GM12875 (cell line): ENCODE measurements at regions not wholly inside any gene's neighbourhood (a gene's known extent, or its start where the extent isn't known, plus 50 kb on each side); places are given as distances from the start of the nearest gene placed in this dataset.

ENCODE experiments used
- H3K4me3 ChIP-seq: one replicate; pipeline ENCODE4 v1.5.1; 2011; ENCODE audit warnings: low read depth, low read length, control low read depth
- TF ChIP-seq, protein P1 (sequence below): IDR thresholded peaks from 2 replicates; pipeline ENCODE4 v1.5.1; 2011; ENCODE audit warnings: low read depth, mild to moderate bottlenecking, control low read depth, inconsistent platforms, low read length, moderate library complexity, borderline replicate concordance; ENCODE audit not compliant: insufficient read depth

GRCh38 chr2:146847846-146848245, 997.0 kb upstream of the ACVR2A start:
- TF ChIP-seq, protein P1, sequence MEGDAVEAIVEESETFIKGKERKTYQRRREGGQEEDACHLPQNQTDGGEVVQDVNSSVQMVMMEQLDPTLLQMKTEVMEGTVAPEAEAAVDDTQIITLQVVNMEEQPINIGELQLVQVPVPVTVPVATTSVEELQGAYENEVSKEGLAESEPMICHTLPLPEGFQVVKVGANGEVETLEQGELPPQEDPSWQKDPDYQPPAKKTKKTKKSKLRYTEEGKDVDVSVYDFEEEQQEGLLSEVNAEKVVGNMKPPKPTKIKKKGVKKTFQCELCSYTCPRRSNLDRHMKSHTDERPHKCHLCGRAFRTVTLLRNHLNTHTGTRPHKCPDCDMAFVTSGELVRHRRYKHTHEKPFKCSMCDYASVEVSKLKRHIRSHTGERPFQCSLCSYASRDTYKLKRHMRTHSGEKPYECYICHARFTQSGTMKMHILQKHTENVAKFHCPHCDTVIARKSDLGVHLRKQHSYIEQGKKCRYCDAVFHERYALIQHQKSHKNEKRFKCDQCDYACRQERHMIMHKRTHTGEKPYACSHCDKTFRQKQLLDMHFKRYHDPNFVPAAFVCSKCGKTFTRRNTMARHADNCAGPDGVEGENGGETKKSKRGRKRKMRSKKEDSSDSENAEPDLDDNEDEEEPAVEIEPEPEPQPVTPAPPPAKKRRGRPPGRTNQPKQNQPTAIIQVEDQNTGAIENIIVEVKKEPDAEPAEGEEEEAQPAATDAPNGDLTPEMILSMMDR: no peak

DNA sequence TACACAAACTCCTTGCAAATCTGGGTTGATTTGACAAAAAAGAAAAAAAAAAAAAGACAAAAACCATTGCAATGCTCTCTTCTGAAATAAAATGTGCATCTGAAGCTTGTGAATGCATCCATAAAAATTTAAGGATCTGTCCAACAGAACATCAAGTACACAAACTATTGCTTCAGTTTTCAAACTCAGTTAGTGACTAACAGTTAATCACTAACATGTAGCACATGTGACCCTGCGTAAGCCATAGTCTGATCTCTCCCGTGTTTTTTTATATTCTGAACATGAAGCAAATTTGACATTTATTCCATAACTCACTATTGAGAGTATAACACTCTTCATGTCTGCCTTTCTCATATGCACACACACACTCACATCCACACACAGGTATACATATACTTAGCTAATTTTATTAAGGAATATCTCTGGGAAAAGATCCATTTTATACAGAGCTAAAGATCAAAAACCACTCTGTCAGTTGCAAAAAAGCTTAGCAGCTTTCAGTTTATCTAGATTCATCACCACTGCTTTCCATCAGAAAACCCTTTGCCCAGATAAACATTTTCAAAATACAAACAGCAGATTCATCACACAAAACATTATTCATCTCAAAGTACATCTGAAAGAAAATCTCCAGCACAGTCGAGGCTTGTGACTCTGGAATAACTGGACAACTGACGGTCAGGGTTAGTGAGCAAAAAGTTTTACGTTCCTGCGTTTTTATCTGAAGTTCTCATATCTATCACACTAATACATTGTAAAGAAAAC, 1000.4 kb upstream of the ACVR2A start:
- H3K4me3 ChIP-seq: no peak overlapping the region
- TF ChIP-seq, protein P1: no peak

More at GRCh38 chr2:146847846-146848245, 997.0 kb upstream of the ACVR2A start:
- H3K4me3 ChIP-seq: no peak overlapping the region

- TF ChIP-seq, protein P1: no peak
- H3K4me3 ChIP-seq: no peak overlapping the region
Observed at GRCh38 chr2:146837857-146838256, 1007.0 kb upstream of the ACVR2A start.

DNA sequence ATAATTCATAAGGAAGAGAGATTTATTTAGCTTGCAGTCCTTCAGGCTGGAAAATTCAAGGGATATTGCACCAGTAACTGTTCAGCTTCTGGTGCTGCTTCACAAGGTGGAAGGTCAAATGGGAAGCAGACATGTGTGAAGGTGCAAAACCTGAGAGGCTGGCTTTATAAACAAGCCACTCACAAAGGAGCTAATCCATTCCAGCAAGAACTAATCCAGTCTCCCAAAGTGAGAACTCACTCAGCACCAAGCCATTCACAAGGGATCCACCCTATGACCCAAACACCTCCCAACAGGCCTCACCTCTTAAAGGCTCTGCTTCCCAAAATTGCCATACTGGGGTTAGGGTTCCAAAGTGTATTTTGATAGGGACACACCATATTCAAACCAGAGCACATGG, 1018.4 kb upstream of the ACVR2A start:
- TF ChIP-seq, protein P1: no peak
- H3K4me3 ChIP-seq: no peak overlapping the region

- TF ChIP-seq, protein P1: no peak
- H3K4me3 ChIP-seq: no peak overlapping the region
Observed at GRCh38 chr2:146821836-146822316, 1023.0 kb upstream of the ACVR2A start.

DNA sequence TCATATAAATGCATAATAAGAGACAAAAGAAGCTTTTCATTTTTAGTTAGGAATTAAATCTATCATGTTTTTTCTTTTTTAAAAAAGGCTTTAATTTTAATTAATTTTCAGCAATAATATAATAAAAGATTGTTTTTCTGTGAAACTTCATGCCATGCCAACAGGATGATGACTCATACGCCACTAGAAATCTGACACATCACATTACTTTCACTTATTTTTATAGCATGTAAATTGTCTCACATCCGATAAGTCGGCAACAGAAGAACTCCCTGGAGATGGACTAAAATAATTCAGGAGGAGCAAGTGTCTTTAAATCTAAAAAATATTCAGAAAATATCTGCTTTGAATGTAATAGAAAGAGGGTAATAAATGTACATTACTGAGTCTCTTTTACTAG, 1024.2 kb upstream of the ACVR2A start:
- no peak overlapping the region for H3K4me3 ChIP-seq
- TF ChIP-seq, protein P1: no peak

GRCh38 chr2:146818122-146818521, 1026.7 kb upstream of the ACVR2A start:
- TF ChIP-seq, protein P1: no peak
- H3K4me3 ChIP-seq: no peak overlapping the region
